Upper lobe of left lung (tissue), 4 donors: ENCODE measurements at regions not wholly inside any gene's neighbourhood (a gene's known extent, or its start where the extent isn't known, plus 50 kb on each side); places are given as distances from the start of the nearest gene placed in this dataset.

Source experiments
- EP300 ChIP-seq, 4 donors: sonication (generic); formaldehyde crosslinking; IDR thresholded peaks; one replicate each; pipeline ENCODE4 v1.5.1; 2017; ENCODE audit warnings: antibody characterized with exemption in 4 of 4, control low read depth in 2 of 4
- POLR2A ChIP-seq, 4 donors: fragments of 450-650 bp; IDR thresholded peaks; one replicate each; pipeline ENCODE4 v1.5.1; 2016 to 2017; ENCODE audit warnings: antibody characterized with exemption in 4 of 4, mild to moderate bottlenecking in 2 of 4
- POLR2AphosphoS5 ChIP-seq, 2 donors: sonication (generic); formaldehyde crosslinking; IDR thresholded peaks; one replicate each; pipeline ENCODE4 v1.5.1; 2017; ENCODE audit warnings: antibody characterized with exemption in 2 of 2
- TF ChIP-seq, protein P1 (sequence below), 6 experiments: fragments of 450-650 bp in 4 of 6; fragments of 200-600 bp in 2 of 6; sonication (generic) in 2 of 6; IDR thresholded peaks; one replicate each; pipeline ENCODE4 v1.5.1; 2016 to 2019; ENCODE audit warnings: antibody characterized with exemption in 6 of 6

DNA sequence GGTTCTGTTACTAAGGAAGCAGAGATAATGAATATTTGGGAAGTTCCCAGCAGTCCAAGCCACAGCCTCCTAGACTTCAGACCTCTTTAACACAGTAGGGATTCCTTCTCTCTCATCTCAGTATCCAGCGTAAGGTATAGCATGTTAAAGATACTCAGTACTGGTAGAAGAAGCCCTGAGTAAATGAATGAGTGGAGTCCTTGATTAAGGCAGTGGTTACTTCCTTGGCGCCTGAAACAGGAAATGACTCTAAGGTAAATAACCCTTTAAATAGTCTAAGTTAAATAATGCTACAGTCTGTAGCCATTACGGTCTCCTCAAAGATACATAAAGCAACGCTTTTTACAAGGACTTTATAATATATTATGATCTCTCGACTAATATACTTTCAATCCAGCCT lies 650.8 kb upstream of the MIR17HG start:
- TF ChIP-seq, protein P1, sequence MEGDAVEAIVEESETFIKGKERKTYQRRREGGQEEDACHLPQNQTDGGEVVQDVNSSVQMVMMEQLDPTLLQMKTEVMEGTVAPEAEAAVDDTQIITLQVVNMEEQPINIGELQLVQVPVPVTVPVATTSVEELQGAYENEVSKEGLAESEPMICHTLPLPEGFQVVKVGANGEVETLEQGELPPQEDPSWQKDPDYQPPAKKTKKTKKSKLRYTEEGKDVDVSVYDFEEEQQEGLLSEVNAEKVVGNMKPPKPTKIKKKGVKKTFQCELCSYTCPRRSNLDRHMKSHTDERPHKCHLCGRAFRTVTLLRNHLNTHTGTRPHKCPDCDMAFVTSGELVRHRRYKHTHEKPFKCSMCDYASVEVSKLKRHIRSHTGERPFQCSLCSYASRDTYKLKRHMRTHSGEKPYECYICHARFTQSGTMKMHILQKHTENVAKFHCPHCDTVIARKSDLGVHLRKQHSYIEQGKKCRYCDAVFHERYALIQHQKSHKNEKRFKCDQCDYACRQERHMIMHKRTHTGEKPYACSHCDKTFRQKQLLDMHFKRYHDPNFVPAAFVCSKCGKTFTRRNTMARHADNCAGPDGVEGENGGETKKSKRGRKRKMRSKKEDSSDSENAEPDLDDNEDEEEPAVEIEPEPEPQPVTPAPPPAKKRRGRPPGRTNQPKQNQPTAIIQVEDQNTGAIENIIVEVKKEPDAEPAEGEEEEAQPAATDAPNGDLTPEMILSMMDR (IDR thresholded peaks at IDR 0.05): no peak
- no peak for TF ChIP-seq POLR2AphosphoS5 (IDR thresholded peaks at IDR 0.05)
- no peak for TF ChIP-seq EP300 (IDR thresholded peaks at IDR 0.05)
- TF ChIP-seq POLR2A (IDR thresholded peaks at IDR 0.05): no peak
